HG02852 (cell line): ENCODE measurements at regions not wholly inside any gene's neighbourhood (a gene's known extent, or its start where the extent isn't known, plus 50 kb on each side); places are given as distances from the start of the nearest gene placed in this dataset.

Experiments used
- ATAC-seq: cut with Tn5 transposase; IDR thresholded peaks from one replicate; pipeline ENCODE4 v1.9.1; 2021; ENCODE audit warnings: mild to moderate bottlenecking, moderate library complexity; ENCODE audit not compliant: unreplicated experiment

GRCh38 chr3:30350011-30350410 lies 256.4 kb upstream of the TGFBR2 start:
- ATAC-seq = no peak

- no peak for ATAC-seq
Observed at GRCh38 chr3:30350901-30351300, 255.5 kb upstream of the TGFBR2 start.

GRCh38 chr3:30352410-30353318 lies 253.7 kb upstream of the TGFBR2 start:
- ATAC-seq = no peak

GRCh38 chr3:30353711-30354467 lies 252.5 kb upstream of the TGFBR2 start:
- ATAC-seq = peak; percentile 96

GRCh38 chr3:30354513-30354912 lies 251.9 kb upstream of the TGFBR2 start:
- ATAC-seq = no peak

- ATAC-seq = no peak
Observed at GRCh38 chr3:30354972-30355371, 251.4 kb upstream of the TGFBR2 start.

- no peak for ATAC-seq
Observed at GRCh38 chr3:30355622-30356021, 250.8 kb upstream of the TGFBR2 start.

- no peak for ATAC-seq
Observed at GRCh38 chr3:30356866-30357753, 249.3 kb upstream of the TGFBR2 start.

- ATAC-seq = no peak
Observed at GRCh38 chr3:30357897-30358296, 248.5 kb upstream of the TGFBR2 start.

GRCh38 chr3:30358871-30359270 lies 247.5 kb upstream of the TGFBR2 start:
- no peak for ATAC-seq

GRCh38 chr3:30368978-30369377 lies 237.4 kb upstream of the TGFBR2 start:
- ATAC-seq = no peak

- no peak for ATAC-seq
Observed at GRCh38 chr3:30370681-30371271, 235.6 kb upstream of the TGFBR2 start.

- no peak for ATAC-seq
Observed at GRCh38 chr3:30372837-30373236, 233.6 kb upstream of the TGFBR2 start.

GRCh38 chr3:30384546-30385072 lies 221.8 kb upstream of the TGFBR2 start:
- ATAC-seq = no peak

GRCh38 chr3:30393079-30393478 lies 213.3 kb upstream of the TGFBR2 start:
- no peak for ATAC-seq

GRCh38 chr3:30397030-30397429 lies 209.4 kb upstream of the TGFBR2 start:
- ATAC-seq = no peak

- no peak for ATAC-seq
Observed at GRCh38 chr3:30399394-30400181, 206.8 kb upstream of the TGFBR2 start.

- no peak for ATAC-seq
Observed at GRCh38 chr3:30400926-30401325, 205.5 kb upstream of the TGFBR2 start.

- ATAC-seq = no peak
Observed at GRCh38 chr3:30401971-30402370, 204.4 kb upstream of the TGFBR2 start.

- no peak for ATAC-seq
Observed at GRCh38 chr3:30407651-30408050, 198.8 kb upstream of the TGFBR2 start.
